Neural cell (in vitro differentiated cells): ENCODE measurements at regions not wholly inside any gene's neighbourhood (a gene's known extent, or its start where the extent isn't known, plus 50 kb on each side); places are given as distances from the start of the nearest gene placed in this dataset.

Experiments used
- H2AFZ ChIP-seq: fragments of 200-600, 300-800 bp; sonication (generic), shearing (Covaris generic); 2 replicates; pipeline ENCODE4 v1.6.0; 2014; ENCODE audit warnings: low read depth, mild to moderate bottlenecking, antibody characterized with exemption, low read length, moderate library complexity
- H3F3A ChIP-seq: fragments of 200-600 bp; shearing (Covaris generic); 2 replicates; pipeline ENCODE4 v1.6.1; 2016; ENCODE audit warnings: mild to moderate bottlenecking, moderate library complexity, mixed read lengths, antibody characterized with exemption, low read length; ENCODE audit not compliant: insufficient read depth, poor library complexity, severe bottlenecking
- H3K27ac ChIP-seq: fragments of 200-600, 300-800 bp; sonication (generic), shearing (Covaris generic); 2 replicates; pipeline ENCODE4 v1.5.1; 2014; ENCODE audit warnings: mild to moderate bottlenecking, low read length, moderate library complexity
- H3K27me3 ChIP-seq: fragments of 300-800, 200-600 bp; sonication (generic), shearing (Covaris generic); 2 replicates; pipeline ENCODE4 v1.6.0; 2014; ENCODE audit warnings: mild to moderate bottlenecking, low read depth, low read length, moderate library complexity; ENCODE audit not compliant: insufficient read depth
- H3K36me3 ChIP-seq: fragments of 300-800, 200-600 bp; sonication (generic), shearing (Covaris generic); 2 replicates; pipeline ENCODE4 v1.5.1; 2014; ENCODE audit warnings: mild to moderate bottlenecking, antibody characterized with exemption, low read length, moderate library complexity; ENCODE audit not compliant: insufficient read depth
- H3K4me2 ChIP-seq: fragments of 300-800, 200-600 bp; sonication (generic), shearing (Covaris generic); 2 replicates; pipeline ENCODE4 v1.6.0; 2014; ENCODE audit warnings: mild to moderate bottlenecking, low read length
- H3K4me3 ChIP-seq: fragments of 300-800, 200-600 bp; sonication (generic), shearing (Covaris generic); 2 replicates; pipeline ENCODE4 v1.5.1; 2014; ENCODE audit warnings: mild to moderate bottlenecking, low read length, moderate library complexity
- H3K79me2 ChIP-seq: fragments of 200-600 bp; shearing (Covaris generic); replicated peaks from 2 replicates; pipeline ENCODE4 v1.6.0; 2014; ENCODE audit warnings: mild to moderate bottlenecking, low read length, moderate library complexity; ENCODE audit not compliant: insufficient read depth
- H3K9ac ChIP-seq: fragments of 300-800, 200-600 bp; sonication (generic), shearing (Covaris generic); 2 replicates; pipeline ENCODE4 v1.6.1; 2016; ENCODE audit warnings: mild to moderate bottlenecking, low read length, mixed read lengths
- H3K9me2 ChIP-seq: fragments of 200-600 bp; shearing (Covaris generic); 2 replicates; pipeline ENCODE4 v1.6.1; 2016; ENCODE audit warnings: mild to moderate bottlenecking, low read length, mixed read lengths; ENCODE audit not compliant: insufficient read depth
- H3K9me3 ChIP-seq: fragments of 200-600, 300-800 bp; sonication (generic), shearing (Covaris generic); 2 replicates; pipeline ENCODE4 v1.6.1; 2016; ENCODE audit warnings: mild to moderate bottlenecking, mixed run types, low read length, moderate library complexity, mixed read lengths
- H4K20me1 ChIP-seq: fragments of 200-600 bp; shearing (Covaris generic); 2 replicates; pipeline ENCODE4 v1.6.1; 2016; ENCODE audit warnings: mild to moderate bottlenecking, mixed run types; ENCODE audit not compliant: insufficient read depth
- EP300 ChIP-seq: fragments of 450-650 bp; conservative IDR thresholded peaks from 2 replicates; pipeline ENCODE4 v1.6.1; 2014; ENCODE audit warnings: antibody characterized with exemption, mild to moderate bottlenecking, moderate library complexity; ENCODE audit not compliant: poor library complexity, severe bottlenecking
- EZH2 ChIP-seq: fragments of 200-600, 300-800 bp; shearing (Covaris generic), sonication (generic); IDR thresholded peaks from 2 replicates; pipeline ENCODE4 v1.6.1; 2014; ENCODE audit warnings: antibody characterized with exemption, low read length, borderline replicate concordance, mild to moderate bottlenecking; ENCODE audit not compliant: insufficient read depth, poor library complexity, severe bottlenecking
- MXI1 ChIP-seq: fragments of 450-650 bp; conservative IDR thresholded peaks from 2 replicates; pipeline ENCODE4 v1.6.1; 2014; ENCODE audit warnings: antibody characterized with exemption, mild to moderate bottlenecking; ENCODE audit not compliant: poor library complexity, severe bottlenecking
- POLR2AphosphoS5 ChIP-seq: IDR thresholded peaks from 2 replicates; pipeline ENCODE4 v1.6.1; 2012
- RAD21 ChIP-seq: fragments of 450-650 bp; conservative IDR thresholded peaks from 2 replicates; pipeline ENCODE4 v1.6.1; 2014; ENCODE audit warnings: antibody characterized with exemption, mild to moderate bottlenecking, moderate library complexity
- SMC3 ChIP-seq: fragments of 450-650 bp; conservative IDR thresholded peaks from 2 replicates; pipeline ENCODE4 v1.6.1; 2014; ENCODE audit warnings: antibody characterized with exemption, mild to moderate bottlenecking, moderate library complexity; ENCODE audit not compliant: poor library complexity
- TAF1 ChIP-seq: IDR thresholded peaks from 2 replicates; pipeline ENCODE4 v1.6.1; 2012; ENCODE audit warnings: low read depth
- TF ChIP-seq, protein P1 (sequence below): IDR thresholded peaks from 2 replicates; pipeline ENCODE4 v1.6.1; 2012; ENCODE audit warnings: borderline replicate concordance
- TF ChIP-seq, protein P2 (sequence below): fragments of 450-650 bp; IDR thresholded peaks from 2 replicates; pipeline ENCODE4 v1.5.1; 2014; ENCODE audit warnings: antibody characterized with exemption, mild to moderate bottlenecking, moderate library complexity; ENCODE audit not compliant: poor library complexity, severe bottlenecking

DNA sequence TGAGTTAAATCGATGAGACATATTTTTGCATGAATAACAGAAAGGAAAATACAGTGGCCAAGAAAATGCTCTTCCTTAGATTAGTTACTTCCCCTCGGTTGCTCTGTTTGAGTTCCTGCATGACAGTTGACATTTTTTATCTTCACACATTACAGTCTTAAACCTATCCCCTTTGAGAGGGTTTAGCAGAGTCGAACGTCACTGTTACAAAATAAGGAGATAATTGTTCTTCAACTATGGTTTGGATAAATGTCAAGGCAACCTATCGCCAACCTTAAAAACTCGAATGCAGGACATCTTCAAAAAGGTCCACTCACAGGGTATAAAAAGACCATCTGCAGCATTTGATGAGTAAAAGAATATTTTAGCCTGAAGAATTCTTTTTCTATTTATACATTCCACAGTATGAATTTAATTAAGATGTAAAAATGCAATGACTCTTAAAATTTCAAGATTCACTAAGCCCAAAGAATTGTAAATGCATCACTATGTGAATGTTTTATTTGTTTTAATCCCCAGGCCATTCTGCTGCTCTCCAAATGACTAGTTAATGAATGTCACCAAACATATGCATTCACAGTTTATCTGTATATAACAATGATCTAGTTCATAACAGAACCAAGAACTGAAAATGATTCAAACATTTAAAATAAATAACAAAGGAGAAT lies 68.9 kb upstream of the COL11A1 start:
- Histone ChIP-seq H3K36me3 (no peaks in the 10 kb centered on the region), H3K4me2 (no peak overlapping the region), H3F3A (no peaks in the 10 kb centered on the region), H3K27me3 (no peaks in the 10 kb centered on the region), H3K4me3 (no peak overlapping the region), H3K79me2 (no peaks in the 10 kb centered on the region), H3K9me2 (no peaks in the 10 kb centered on the region), H3K27ac (no peak overlapping the region), H3K9ac (no peak overlapping the region), H3K9me3 (no peaks in the 10 kb centered on the region), H4K20me1 (no peaks in the 10 kb centered on the region), H2AFZ (no peak overlapping the region)
- TF ChIP-seq, protein P1, sequence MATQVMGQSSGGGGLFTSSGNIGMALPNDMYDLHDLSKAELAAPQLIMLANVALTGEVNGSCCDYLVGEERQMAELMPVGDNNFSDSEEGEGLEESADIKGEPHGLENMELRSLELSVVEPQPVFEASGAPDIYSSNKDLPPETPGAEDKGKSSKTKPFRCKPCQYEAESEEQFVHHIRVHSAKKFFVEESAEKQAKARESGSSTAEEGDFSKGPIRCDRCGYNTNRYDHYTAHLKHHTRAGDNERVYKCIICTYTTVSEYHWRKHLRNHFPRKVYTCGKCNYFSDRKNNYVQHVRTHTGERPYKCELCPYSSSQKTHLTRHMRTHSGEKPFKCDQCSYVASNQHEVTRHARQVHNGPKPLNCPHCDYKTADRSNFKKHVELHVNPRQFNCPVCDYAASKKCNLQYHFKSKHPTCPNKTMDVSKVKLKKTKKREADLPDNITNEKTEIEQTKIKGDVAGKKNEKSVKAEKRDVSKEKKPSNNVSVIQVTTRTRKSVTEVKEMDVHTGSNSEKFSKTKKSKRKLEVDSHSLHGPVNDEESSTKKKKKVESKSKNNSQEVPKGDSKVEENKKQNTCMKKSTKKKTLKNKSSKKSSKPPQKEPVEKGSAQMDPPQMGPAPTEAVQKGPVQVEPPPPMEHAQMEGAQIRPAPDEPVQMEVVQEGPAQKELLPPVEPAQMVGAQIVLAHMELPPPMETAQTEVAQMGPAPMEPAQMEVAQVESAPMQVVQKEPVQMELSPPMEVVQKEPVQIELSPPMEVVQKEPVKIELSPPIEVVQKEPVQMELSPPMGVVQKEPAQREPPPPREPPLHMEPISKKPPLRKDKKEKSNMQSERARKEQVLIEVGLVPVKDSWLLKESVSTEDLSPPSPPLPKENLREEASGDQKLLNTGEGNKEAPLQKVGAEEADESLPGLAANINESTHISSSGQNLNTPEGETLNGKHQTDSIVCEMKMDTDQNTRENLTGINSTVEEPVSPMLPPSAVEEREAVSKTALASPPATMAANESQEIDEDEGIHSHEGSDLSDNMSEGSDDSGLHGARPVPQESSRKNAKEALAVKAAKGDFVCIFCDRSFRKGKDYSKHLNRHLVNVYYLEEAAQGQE: no peak
- TF ChIP-seq, protein P2, sequence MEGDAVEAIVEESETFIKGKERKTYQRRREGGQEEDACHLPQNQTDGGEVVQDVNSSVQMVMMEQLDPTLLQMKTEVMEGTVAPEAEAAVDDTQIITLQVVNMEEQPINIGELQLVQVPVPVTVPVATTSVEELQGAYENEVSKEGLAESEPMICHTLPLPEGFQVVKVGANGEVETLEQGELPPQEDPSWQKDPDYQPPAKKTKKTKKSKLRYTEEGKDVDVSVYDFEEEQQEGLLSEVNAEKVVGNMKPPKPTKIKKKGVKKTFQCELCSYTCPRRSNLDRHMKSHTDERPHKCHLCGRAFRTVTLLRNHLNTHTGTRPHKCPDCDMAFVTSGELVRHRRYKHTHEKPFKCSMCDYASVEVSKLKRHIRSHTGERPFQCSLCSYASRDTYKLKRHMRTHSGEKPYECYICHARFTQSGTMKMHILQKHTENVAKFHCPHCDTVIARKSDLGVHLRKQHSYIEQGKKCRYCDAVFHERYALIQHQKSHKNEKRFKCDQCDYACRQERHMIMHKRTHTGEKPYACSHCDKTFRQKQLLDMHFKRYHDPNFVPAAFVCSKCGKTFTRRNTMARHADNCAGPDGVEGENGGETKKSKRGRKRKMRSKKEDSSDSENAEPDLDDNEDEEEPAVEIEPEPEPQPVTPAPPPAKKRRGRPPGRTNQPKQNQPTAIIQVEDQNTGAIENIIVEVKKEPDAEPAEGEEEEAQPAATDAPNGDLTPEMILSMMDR: no peak
- no peak for TF ChIP-seq EP300
- no peak for TF ChIP-seq MXI1
- no peak for TF ChIP-seq RAD21
- TF ChIP-seq TAF1: no peak
- TF ChIP-seq POLR2AphosphoS5: no peak
- no peak for TF ChIP-seq SMC3
- TF ChIP-seq EZH2: no peak

DNA sequence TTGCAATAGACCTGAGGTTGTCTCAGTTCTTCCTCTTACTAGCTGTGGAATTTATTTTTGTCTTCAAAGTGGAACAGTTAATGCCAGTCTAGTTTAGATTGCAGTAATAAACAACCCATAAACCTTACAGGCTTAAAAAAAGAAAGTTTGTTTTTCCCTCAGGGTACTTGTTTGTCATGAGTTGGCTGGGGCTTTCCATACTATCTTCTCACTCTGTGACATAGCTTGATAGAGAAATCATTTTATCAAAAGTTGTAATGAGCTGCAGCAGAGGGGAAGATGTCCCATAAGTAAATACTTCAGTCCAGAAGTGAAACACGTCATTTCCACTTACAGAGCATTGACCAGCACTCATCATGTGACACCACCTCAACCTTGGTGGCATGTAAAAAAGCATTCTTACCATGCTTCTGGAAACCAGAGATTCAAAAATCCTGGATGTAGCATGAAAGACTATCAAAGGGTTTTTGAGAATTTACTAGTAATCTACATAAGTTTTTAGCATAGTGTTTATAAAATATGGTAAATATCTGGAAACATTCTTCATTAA lies 62.8 kb upstream of the COL11A1 start:
- no peaks in the 10 kb centered on the region for H3K9me2 ChIP-seq
- no peaks in the 10 kb centered on the region for H4K20me1 ChIP-seq
- no peaks in the 10 kb centered on the region for H3K79me2 ChIP-seq
- H3K9me3 ChIP-seq: no peaks in the 10 kb centered on the region
- no peaks in the 10 kb centered on the region for H3K27me3 ChIP-seq
- no peak overlapping the region for H3K4me3 ChIP-seq
- H3F3A ChIP-seq: no peaks in the 10 kb centered on the region
- no peak overlapping the region for H3K27ac ChIP-seq
- no peak overlapping the region for H3K4me2 ChIP-seq
- H2AFZ ChIP-seq: no peak overlapping the region
- H3K36me3 ChIP-seq: no peaks in the 10 kb centered on the region
- no peak overlapping the region for H3K9ac ChIP-seq
- no peak for TF ChIP-seq RAD21
- TF ChIP-seq MXI1: no peak
- no peak for TF ChIP-seq SMC3
- no peak for TF ChIP-seq TAF1
- TF ChIP-seq, protein P1: no peak
